Astrocyte of the cerebellum (primary cell): ENCODE measurements at regions not wholly inside any gene's neighbourhood (a gene's known extent, or its start where the extent isn't known, plus 50 kb on each side); places are given as distances from the start of the nearest gene placed in this dataset.

Experiments used
- DNase-seq: peaks from one replicate; pipeline ENCODE4 v3.0.0-alpha.2; 2011; ENCODE audit warnings: low read depth
- H3K4me3 ChIP-seq: 2 replicates; pipeline ENCODE4 v1.5.1; 2011; ENCODE audit warnings: mild to moderate bottlenecking, low read depth, low read length, moderate library complexity
- in situ Hi-C: cut with HindIII; loops from 2 replicates; pipeline ENCODE4 v1.10.0; 2017; ENCODE audit warnings: low sequenced_read_pairs
- TF ChIP-seq, protein P1 (sequence below): IDR thresholded peaks from 2 replicates; pipeline ENCODE4 v1.5.1; 2012; ENCODE audit warnings: low read length, low read depth, moderate library complexity, mild to moderate bottlenecking; ENCODE audit errors: missing control alignments

DNA sequence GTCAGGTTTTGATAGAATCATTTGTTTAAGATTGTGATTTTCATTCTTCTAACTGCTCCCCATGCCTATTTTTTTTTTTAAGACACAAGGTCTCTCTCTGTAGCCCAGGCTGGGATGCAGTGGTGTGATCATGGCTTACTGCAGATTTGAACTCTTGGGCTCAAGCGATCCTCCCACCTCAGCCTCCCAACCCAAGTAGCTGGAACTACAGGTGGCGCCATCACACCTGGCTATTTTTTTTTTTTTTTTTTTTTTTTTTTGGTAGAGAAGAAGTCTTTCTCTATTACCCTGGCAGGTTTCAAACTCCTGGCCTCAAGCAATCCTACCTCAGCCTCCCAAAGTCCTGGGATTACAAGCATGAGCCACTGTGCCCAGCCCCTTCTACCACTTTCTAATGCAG lies 223.3 kb downstream of the CBLN1 start:
- in situ Hi-C loops, result no loop called here
- H3K4me3 ChIP-seq, result no peak overlapping the region
- no peak for DNase-seq
- TF ChIP-seq, protein P1, sequence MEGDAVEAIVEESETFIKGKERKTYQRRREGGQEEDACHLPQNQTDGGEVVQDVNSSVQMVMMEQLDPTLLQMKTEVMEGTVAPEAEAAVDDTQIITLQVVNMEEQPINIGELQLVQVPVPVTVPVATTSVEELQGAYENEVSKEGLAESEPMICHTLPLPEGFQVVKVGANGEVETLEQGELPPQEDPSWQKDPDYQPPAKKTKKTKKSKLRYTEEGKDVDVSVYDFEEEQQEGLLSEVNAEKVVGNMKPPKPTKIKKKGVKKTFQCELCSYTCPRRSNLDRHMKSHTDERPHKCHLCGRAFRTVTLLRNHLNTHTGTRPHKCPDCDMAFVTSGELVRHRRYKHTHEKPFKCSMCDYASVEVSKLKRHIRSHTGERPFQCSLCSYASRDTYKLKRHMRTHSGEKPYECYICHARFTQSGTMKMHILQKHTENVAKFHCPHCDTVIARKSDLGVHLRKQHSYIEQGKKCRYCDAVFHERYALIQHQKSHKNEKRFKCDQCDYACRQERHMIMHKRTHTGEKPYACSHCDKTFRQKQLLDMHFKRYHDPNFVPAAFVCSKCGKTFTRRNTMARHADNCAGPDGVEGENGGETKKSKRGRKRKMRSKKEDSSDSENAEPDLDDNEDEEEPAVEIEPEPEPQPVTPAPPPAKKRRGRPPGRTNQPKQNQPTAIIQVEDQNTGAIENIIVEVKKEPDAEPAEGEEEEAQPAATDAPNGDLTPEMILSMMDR, result no peak

DNA sequence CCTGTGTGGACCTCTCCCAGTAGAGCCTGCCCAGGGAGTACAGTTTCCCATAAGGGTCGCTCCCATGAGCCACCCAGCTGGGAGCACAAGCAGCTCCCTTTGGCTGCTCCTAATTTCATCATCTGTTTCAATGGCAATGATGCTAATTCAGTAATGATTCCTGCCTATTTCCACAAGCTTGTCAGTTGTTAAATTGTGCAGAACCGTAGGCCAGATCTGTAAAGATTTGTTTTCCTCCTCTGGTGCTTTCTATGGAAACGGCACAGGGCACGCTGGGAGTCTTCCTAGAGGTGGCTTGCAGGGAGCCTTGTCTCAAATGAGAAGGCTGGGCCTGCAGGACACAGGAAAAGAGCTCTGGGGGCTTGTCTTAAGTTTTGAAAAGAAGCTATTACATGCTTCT lies 223.7 kb downstream of the CBLN1 start:
- TF ChIP-seq, protein P1, result no peak
- DNase-seq, result no peak
- H3K4me3 ChIP-seq, result no peak overlapping the region
- in situ Hi-C loops, result no loop called here

DNA sequence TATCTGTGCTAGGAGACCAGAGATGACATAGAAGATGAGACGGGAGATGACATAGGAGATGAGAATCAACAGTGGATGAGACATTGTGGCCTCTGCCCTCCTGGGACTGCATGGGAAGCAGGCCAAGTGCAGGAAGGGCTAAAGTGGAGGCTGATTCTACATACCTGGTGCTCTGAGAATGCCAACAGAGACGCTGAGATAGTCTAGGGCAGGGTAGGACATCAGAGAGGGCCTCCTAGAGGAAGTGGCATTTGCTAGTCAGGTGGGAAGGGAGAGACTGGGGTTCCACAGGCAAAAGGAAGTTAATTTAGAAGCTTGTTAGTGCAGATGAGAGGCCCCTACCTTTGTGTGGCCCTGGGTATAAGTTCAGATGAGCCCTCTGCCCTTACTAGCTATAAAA lies 224.2 kb downstream of the CBLN1 start:
- H3K4me3 ChIP-seq, result no peak overlapping the region
- no peak for DNase-seq
- in situ Hi-C loops, result no loop called here
- TF ChIP-seq, protein P1, result no peak

DNA sequence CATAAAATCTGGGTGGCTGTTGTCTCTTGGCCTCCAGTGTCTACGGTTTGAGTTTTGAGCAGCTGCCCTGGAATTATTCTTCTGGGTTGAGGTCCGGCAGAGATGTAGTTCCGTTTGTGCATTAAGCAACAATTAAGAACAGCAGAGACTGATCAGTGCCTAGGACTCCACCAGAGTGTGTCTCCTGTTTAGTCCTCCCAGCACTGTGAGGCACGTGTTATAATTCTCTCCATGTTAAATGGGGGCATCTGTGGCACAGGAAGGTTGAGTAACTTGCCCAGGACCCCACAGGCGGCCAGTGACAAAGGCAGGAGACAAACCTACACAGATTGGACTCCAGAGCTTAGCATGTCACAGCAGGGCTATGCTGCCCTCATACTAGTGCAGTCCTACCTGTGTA lies 225.1 kb downstream of the CBLN1 start:
- TF ChIP-seq, protein P1, result no peak
- DNase-seq, result no peak
- in situ Hi-C loops, result no loop called here
- H3K4me3 ChIP-seq, result no peak overlapping the region

GRCh38 chr16:49055824-49056545 lies 225.7 kb downstream of the CBLN1 start:
- H3K4me3 ChIP-seq, result no peak overlapping the region
- in situ Hi-C loops, result no loop called here
- no peak for DNase-seq
- TF ChIP-seq, protein P1, result no peak

DNA sequence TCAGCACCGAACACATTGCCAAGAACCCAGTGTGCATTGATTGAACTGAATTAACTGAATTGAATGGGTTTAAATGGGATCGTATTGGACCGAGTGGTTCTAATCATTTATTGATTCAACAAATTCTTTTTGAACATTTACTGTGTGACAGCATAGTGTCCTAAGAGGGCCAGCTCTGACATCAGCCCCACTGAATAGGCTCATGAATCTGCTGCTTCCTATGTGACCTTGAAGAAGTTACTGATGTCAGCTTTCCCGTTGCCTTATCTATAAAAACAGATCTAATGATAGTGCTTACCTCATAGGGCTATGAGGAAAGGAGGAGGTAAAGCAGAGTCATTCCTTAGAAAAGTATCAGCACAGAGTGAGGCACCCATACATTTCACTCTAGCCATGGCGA lies 226.3 kb downstream of the CBLN1 start:
- TF ChIP-seq, protein P1, result no peak

More for the DNA sequence above, 226.3 kb downstream of the CBLN1 start:
- in situ Hi-C loops, result no loop called here
- H3K4me3 ChIP-seq, result no peak overlapping the region
- DNase-seq, result no peak
